Activated CD4-positive, CD25-positive, alpha-beta regulatory T cell treated with anti-CD3 and anti-CD28 coated beads, Interleukin-2, amount 50 U/mL, for 16 hours (primary cell): ENCODE measurements at regions not wholly inside any gene's neighbourhood (a gene's known extent, or its start where the extent isn't known, plus 50 kb on each side); places are given as distances from the start of the nearest gene placed in this dataset.

Experiments
- DNase-seq: peaks from one replicate; pipeline ENCODE4 v3.0.0-alpha.2; 2020; ENCODE audit warnings: low read depth, low spot score

DNA sequence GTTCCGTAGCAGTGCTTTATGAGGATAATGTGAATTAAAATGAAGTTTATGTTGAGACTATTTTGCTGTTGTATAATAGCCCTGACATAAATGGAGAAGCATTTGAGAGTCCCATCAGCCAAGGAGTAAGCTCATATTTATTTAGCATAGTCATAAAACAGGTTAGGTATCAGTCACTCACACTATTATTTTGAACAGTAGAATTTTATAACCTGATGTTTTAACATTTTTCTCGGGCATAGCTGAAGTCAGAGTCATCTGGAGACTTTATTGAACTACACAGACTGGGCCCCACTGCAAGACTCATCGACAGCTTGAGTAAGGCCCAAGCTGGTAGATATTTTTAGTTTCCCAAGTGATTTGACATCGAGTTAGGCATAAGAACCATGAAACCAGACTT is 620.3 kb upstream of the WWC1 start:
- no peak for DNase-seq

DNA sequence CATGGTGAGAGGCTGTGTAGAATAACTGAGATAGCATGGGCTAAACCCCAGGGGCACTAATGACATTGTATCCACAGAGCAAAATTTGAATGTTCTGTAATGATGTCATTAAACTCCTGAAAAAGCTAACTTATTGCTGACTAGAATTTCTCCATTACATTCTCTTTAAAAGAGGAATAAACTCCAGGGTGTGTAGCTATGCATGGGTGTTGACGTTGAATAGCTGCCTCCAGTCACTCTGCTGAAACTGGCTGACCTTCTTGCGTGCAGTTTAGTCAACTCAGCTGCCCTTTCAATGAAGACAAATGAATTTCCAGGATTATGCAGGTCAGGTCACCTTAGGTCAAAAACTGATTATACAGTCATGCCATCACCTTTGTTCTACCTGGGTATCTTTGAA is 617.5 kb upstream of the WWC1 start:
- DNase-seq = no peak

- DNase-seq = no peak
These were observed 613.0 kb upstream of the WWC1 start for GRCh38 chr5:167678481-167678880.

- no peak for DNase-seq
These were observed 607.2 kb upstream of the WWC1 start for GRCh38 chr5:167684251-167684650.

DNA sequence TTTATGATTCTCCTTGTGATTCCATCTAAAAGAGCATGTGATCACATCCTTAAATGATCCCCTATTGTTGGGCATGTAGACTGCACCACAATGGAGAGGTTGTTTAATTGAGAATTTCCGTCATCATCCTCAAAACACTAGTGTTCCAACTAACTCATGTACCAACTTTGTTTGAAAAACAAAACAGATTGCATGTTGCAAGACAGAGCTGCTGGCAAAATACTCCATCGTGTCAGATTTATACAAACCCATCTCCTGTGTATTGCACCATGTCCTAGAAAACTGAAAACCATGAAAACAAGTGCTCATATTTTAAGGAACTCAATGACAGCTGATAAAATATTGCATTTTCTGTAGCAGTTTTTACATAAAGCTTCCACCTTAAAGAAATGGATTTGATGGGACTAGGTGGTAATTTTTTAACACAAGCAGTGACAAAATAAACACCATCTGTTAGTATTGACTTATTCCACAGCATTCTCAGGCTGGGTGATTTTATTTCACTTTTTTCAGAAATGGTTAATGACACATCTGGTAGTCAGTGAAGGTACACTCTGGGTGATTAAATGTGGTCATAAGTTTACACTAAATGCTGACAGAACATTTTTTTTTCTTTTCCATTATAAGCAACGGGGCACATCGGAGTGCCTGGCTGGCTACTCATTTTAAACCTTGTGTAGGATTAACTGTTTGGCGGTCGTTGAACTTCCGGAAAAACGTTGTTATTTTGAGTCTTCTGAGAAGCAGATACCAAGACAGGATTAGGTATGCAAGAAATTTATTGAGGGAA is 602.9 kb upstream of the WWC1 start:
- no peak for DNase-seq

GRCh38 chr5:167694325-167695147 is 596.9 kb upstream of the WWC1 start:
- DNase-seq = no peak

GRCh38 chr5:167696558-167697314 is 594.7 kb upstream of the WWC1 start:
- no peak for DNase-seq

- no peak for DNase-seq
These were observed 592.0 kb upstream of the WWC1 start for GRCh38 chr5:167699432-167699831.

GRCh38 chr5:167701051-167701450 is 590.4 kb upstream of the WWC1 start:
- DNase-seq = no peak

DNA sequence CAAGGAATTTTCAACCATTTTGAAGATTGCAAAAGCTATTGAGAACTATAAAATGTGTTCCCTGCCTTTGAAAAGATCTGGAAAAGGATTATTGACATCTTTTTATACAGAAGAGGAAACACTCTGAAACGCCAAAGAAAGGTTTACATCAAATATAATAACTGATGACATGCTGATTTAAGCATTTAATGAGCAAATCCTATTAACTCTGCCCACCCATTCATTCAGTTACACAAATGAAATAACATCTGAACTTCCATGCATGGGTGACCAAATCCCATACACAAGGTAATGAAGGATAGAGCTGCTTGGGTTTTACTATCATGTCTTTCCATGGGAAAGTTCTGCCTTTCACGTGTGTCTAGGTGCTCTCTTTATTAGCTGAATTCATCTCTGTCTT is 589.4 kb upstream of the WWC1 start:
- DNase-seq = no peak

DNA sequence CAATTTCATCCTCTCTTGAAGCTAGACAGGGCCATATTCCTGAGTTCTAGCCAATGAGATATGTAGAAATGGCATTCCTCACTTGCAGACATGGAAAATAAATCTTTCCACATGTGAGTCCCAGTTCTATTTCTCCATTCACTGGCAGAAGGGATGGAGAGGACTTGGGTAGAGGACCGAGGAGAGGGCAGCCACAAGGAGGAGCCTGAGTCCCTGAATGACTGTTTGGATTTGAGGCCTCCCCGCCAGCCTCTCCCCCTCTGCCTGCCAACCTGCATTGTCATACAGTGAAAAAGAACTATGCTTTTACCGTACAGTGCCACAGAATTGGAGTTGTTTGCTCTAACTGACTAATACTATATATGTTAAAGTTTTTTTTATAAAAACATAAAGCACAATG is 583.0 kb upstream of the WWC1 start:
- no peak for DNase-seq

DNA sequence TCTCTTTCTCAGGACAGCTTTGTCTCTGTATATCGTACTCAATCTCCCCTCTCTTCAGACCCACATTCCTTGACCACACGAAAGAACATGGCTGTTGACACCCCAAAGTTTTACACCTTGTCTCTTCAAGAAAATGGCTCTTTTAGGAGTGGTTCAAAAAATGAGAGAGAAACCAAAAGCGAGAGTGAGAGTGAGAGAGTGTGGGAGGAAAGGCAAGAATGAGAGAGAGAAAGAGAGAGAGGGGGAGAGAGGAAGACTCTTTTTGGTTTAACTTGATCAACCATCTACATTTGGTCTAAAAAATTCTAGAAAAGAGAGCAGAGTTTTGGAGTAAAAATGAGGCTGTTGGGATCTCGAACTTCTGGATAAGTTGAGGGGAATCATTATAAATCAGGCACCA is 581.8 kb upstream of the WWC1 start:
- DNase-seq = no peak

- DNase-seq = no peak
These were observed 580.9 kb upstream of the WWC1 start for GRCh38 chr5:167710444-167711073.

DNA sequence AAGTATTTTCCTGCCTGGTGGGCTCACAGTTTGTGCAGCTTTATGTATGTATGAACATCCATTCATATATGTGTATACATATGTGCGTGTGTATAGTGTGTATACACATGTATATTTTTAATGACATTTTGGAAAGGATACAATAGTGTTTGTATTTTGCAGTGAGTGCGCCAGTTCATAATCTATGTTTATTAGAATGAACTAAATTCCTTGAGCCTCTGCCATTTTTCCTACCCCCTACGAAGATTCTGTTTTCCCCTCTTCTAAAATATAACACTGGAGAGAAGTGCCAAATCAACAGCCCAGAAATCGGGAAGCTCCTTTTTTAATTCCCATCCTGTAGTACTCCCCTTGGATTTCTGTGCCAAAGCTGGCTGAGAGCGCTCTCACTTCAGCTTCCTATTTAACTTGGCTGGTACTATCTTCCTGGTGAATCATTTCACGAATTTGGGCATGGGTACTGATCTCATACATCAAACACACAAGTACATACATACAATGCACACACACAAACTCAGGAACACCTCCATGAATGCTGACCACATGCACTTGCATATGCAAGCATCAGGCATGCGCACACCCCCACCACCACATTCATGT is 578.4 kb upstream of the WWC1 start:
- DNase-seq = no peak

DNA sequence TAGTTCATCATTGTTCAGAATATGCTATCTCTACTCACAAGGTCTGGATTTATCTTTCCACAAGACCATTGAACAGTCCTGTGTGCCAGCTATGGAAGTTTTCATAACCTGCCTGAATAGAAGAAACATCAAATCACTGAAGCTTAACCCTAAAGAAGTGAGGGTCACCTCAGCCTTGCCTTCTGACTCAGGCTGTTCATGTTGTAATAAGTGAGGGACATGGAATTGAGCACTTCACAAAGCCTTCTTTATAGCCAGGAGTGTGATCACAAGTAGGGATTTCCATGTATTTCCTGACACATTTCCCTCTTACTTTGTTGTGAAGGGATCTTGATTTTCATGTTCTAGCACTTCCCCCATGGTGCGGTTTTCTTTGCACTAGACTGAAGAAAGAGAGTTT is 577.5 kb upstream of the WWC1 start:
- DNase-seq = no peak

GRCh38 chr5:167716126-167716775 is 575.2 kb upstream of the WWC1 start:
- no peak for DNase-seq

DNA sequence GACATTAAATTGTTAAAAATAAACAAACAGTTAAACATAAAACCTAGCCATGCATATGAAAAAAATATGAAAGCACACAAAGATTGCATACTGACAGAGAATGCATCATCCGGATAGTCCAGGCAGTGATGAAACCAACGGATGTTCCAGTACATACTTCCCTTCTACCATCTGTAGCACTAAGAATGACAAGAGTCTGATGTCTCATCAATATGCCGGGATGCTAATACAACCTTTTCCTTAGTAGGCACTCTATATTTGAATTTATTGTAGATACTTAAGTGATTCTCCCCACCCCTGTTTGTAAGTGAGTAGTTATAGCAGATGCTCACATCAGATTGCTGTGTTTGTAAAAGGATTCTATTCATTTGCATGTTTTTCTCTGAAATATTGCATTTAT is 571.2 kb upstream of the WWC1 start:
- no peak for DNase-seq

DNA sequence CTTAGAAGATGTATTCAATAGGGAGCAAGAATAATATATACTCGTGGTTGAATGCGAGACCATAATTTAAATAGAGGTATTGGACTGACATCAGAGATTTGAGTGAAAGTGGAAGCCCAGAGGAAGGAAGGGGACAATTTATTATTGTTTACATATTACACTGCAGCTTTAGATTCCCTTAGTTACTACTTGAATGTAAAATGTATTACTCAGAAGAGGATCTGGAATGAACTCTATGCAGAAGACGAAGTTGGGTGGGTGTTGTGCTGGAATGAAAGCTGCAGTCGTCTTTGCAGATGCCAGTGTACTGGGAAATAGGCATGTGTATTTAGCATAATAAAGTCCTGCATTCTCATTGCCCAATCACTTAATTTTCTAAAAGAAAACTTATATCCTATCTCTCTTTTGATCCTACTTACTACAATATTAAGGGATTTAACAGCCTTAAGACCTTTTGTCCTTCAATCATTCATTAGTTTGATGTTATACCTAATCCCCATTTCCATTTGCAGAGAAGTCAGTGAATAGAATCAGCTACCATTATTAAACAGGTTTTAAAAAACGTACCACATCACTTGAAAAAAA is 570.7 kb upstream of the WWC1 start:
- DNase-seq = no peak

DNA sequence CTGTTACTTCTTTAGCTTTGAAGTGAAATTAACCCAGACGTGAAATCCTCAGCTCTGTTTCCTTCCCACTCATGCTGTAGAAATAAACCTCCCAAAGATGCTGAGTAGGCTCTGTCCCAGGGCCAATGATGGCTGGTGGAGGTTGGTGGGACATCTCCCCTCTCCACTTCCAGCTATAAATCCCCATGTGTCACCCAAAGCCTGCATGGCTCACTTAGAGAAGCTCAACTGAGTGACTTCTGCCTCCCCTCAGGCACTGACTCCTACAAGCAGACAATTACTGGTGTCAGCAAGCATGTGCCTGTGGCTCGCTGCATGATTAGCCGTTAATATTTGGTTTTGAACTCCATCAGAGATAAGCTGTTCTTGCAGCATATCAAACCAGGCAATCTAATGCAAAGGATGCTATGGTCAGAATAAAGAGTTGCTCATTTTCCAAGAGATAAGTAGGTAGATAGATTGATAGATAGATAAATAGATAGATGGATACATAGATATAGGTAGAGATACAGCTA is 569.5 kb upstream of the WWC1 start:
- no peak for DNase-seq

GRCh38 chr5:167723254-167723871 is 568.1 kb upstream of the WWC1 start:
- peak; percentile 19 for DNase-seq
